ENCODE measurements at regions not wholly inside any gene's neighbourhood (a gene's known extent, or its start where the extent isn't known, plus 50 kb on each side); places are given as distances from the start of the nearest gene placed in this dataset.

- H3K27ac ChIP-seq = no peak overlapping the region
- H3K9me3 ChIP-seq = no peaks in the 10 kb centered on the region
- intact Hi-C loops (cut with DNase I) = no loop called here
- DNase-seq (no peak), ATAC-seq (no peak)
- no peaks in the 10 kb centered on the region for H3K4me1 ChIP-seq
- H3K36me3 ChIP-seq = no peaks in the 10 kb centered on the region
- H3K27me3 ChIP-seq (ENCODE audit: low read depth) = no peaks in the 10 kb centered on the region
- no peak overlapping the region for H3K4me3 ChIP-seq
- no peak for TF ChIP-seq CTCF (IDR thresholded peaks at IDR 0.05)
These were observed 371.6 kb downstream of the PIK3R1 start for GRCh38 chr5:68587171-68587570.

DNA sequence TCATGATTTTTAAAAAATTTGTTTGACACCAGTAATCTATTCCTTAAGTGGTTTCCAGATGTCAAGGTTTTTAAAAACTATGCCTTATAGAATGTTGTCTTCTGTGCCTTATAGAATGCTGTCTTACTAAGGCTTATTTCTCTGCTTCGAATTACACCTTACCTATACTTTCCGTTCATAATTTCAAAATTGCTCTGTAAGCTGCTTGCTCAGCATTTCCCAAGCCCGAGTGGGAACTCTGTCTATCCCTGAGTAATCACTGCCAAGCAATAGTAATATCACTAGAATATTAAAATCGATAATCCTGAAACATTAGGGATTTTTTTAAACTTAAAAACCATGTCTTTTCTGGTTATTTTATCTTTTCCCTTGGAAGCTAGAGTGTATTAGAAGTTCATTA lies 376.3 kb downstream of the PIK3R1 start:
- intact Hi-C loops (cut with DNase I) = no loop called here
- H3K9me3 ChIP-seq = no peaks in the 10 kb centered on the region
- H3K36me3 ChIP-seq = no peaks in the 10 kb centered on the region
- no peak overlapping the region for H3K4me3 ChIP-seq
- H3K27ac ChIP-seq = no peak overlapping the region
- H3K4me1 ChIP-seq = no peaks in the 10 kb centered on the region
- DNase-seq (no peak), ATAC-seq (no peak)
- no peaks in the 10 kb centered on the region for H3K27me3 ChIP-seq (ENCODE audit: low read depth)
- no peak for TF ChIP-seq CTCF (IDR thresholded peaks at IDR 0.05)

- no peak for TF ChIP-seq CTCF (IDR thresholded peaks at IDR 0.05)
- Histone ChIP-seq H3K4me1 (no peaks in the 10 kb centered on the region), H3K27me3 (ENCODE audit: low read depth) (no peaks in the 10 kb centered on the region), H3K9me3 (no peaks in the 10 kb centered on the region), H3K36me3 (no peaks in the 10 kb centered on the region), H3K27ac (no peak overlapping the region), H3K4me3 (no peak overlapping the region)
- intact Hi-C loops (cut with DNase I) = no loop called here
- DNase-seq (no peak), ATAC-seq (no peak)
These were observed 376.8 kb downstream of the PIK3R1 start for GRCh38 chr5:68592351-68592750.

DNA sequence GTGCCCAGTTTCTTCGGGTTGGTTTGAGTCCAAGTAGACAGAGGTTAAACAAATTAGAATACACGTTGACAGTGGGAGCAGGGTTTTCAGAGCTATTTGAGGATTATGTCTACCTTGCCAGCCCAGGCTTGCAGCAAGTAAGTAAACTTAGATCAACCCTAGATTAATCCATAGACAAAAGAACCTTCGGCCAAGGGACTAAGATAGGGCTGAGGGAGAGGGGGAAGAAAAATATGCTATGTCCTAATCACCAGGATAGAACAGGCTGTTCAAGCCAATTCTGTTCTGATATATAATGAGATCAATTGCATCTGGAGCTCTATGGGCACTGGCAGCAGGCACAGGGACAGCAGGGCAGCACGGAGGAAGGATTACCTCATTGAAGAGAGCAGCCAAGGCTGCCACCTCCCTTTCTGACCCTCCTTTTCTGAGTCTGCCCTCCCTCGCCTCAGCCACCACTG lies 377.7 kb downstream of the PIK3R1 start:
- no peaks in the 10 kb centered on the region for H3K9me3 ChIP-seq
- no peaks in the 10 kb centered on the region for H3K4me1 ChIP-seq
- TF ChIP-seq CTCF (IDR thresholded peaks at IDR 0.05) = no peak
- H3K4me3 ChIP-seq = no peak overlapping the region
- DNase-seq (no peak), ATAC-seq (no peak)
- H3K27me3 ChIP-seq (ENCODE audit: low read depth) = no peaks in the 10 kb centered on the region
- intact Hi-C loops (cut with DNase I) = no loop called here
- no peak overlapping the region for H3K27ac ChIP-seq
- H3K36me3 ChIP-seq = no peaks in the 10 kb centered on the region

- Histone ChIP-seq H3K4me3 (no peak overlapping the region), H3K9me3 (peaks cover 12% of the 10 kb centered on the region), H3K36me3 (no peaks in the 10 kb centered on the region), H3K27me3 (ENCODE audit: low read depth) (no peaks in the 10 kb centered on the region), H3K27ac (no peak overlapping the region), H3K4me1 (no peaks in the 10 kb centered on the region)
- DNase-seq (no peak), ATAC-seq (no peak)
- no peak for TF ChIP-seq CTCF (IDR thresholded peaks at IDR 0.05)
- intact Hi-C loops (cut with DNase I) = no loop called here
These were observed 397.4 kb downstream of the PIK3R1 start for GRCh38 chr5:68612972-68613371.

- H3K4me1 ChIP-seq = no peaks in the 10 kb centered on the region
- intact Hi-C loops (cut with DNase I) = no loop called here
- H3K27ac ChIP-seq = no peak overlapping the region
- no peaks in the 10 kb centered on the region for H3K36me3 ChIP-seq
- DNase-seq = no peak
- H3K27me3 ChIP-seq (ENCODE audit: low read depth) = no peaks in the 10 kb centered on the region
- no peaks in the 10 kb centered on the region for H3K9me3 ChIP-seq
- no peak for ATAC-seq
- no peak for TF ChIP-seq CTCF (IDR thresholded peaks at IDR 0.05)
- H3K4me3 ChIP-seq = no peak overlapping the region
These were observed 402.9 kb downstream of the PIK3R1 start for GRCh38 chr5:68618501-68618900.

Data from lower lobe of right lung (tissue), 2 donors.